Transverse colon (tissue), 4 donors: ENCODE measurements at regions not wholly inside any gene's neighbourhood (a gene's known extent, or its start where the extent isn't known, plus 50 kb on each side); places are given as distances from the start of the nearest gene placed in this dataset.

Experiments
- CTCF ChIP-seq, 5 experiments: fragments of 200-600 bp in 3 of 5; fragments of 450-650 bp in 2 of 5; sonication (generic) in 3 of 5; IDR thresholded peaks; 1 replicate in 2 of 5; 2 replicates in 3 of 5; pipeline ENCODE4 v1.5.1; 2016 to 2017; ENCODE audit warnings: antibody characterized with exemption in 5 of 5, inconsistent platforms in 3 of 5, mild to moderate bottlenecking in 2 of 5, moderate library complexity in 1 of 5
- POLR2A ChIP-seq: fragments of 450-650 bp; IDR thresholded peaks from one replicate; pipeline ENCODE4 v1.6.1; 2016; ENCODE audit warnings: antibody characterized with exemption, mild to moderate bottlenecking, moderate library complexity
- POLR2AphosphoS5 ChIP-seq, 3 donors: sonication (generic); formaldehyde crosslinking; IDR thresholded peaks; one replicate each; pipeline ENCODE4 v1.6.1; 2016; ENCODE audit warnings: antibody characterized with exemption in 3 of 3

DNA sequence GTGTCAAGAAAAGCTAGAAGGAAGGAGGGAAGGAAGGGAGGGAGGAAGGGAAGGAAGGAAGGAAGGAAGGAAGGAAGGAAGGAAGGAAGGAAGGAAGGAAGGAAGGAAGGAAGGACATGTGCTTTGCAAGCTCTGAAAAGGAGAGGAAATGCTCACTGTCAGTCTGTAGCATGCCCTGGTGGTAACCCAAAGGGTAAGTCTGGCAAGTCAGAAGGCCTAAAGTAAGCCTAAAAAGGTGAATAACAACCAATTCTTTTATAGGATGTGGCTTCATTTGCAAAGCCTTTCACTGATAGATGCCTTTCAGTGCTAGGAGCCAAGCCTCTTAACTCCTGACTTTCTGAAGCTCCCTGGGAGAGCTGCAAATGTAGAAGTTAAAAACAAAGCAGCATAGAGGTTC lies 542.6 kb downstream of the CFAP47 start:
- no peak for TF ChIP-seq POLR2AphosphoS5 (IDR thresholded peaks at IDR 0.05)
- no peak for TF ChIP-seq CTCF (IDR thresholded peaks at IDR 0.05)
- TF ChIP-seq POLR2A: no peak
